ENCODE measurements at regions not wholly inside any gene's neighbourhood (a gene's known extent, or its start where the extent isn't known, plus 50 kb on each side); places are given as distances from the start of the nearest gene placed in this dataset.

DNA sequence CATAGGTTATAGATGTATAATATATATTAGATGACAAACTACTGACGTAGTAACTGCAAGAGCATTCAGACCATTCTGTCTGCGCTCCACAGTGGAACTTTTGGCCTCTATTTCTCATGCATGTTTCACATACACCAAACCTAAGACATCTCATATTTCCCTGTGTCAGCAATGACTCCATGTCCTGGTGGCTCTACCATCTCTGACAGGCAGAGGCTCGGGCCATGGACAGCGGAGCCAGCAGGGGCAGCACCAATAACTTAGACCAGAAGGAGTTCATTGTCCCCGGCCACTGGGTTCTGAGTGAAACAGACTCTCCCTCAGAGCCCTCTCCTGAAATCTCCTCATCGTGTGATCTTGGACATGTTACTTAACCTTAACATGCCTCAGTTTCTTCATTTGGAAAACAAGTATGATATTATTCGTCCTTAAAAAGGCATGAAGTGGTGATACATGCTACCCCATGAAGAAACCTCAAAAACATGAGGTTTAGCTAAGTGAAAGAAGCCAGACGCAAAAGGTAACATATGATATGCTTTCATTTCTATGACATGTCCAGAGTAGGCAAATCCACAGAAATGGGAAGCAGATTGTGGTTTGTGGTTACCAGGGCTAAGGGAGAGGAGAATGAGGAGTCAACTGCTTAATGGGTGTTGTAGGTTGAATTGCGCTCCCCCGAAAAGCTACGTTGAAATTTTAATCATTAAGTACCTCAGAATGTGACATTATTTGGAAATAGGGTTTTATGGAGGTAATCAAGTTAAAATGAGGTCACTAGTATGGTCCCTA lies 564.0 kb upstream of the JARID2 start:
- ChIA-PET CTCF (ENCODE audit: unreplicated experiment) (no interaction called here), POLR2A (interaction anchor here (0.6 to 1.2 kb wide), 4 partner anchors 11 to 1071 kb away, joined by 3 to 4 read pairs (median 3); no protein-coding TSS in a partner anchor)
- Histone ChIP-seq H3K36me3 (ENCODE audit: insufficient read depth, low read length) (no peaks in the 10 kb centered on the region), H3K9me2 (ENCODE audit: insufficient read depth, low read length) (no peaks in the 10 kb centered on the region), H3K27ac (ENCODE audit: low read depth, low read length, poor library complexity, severe bottlenecking) (no peak overlapping the region), H4K20me1 (ENCODE audit: insufficient read depth, low read length) (no peaks in the 10 kb centered on the region), H3K4me3 (ENCODE audit: low read depth, low read length, poor library complexity, severe bottlenecking) (no peak overlapping the region), H3K4me1 (ENCODE audit: insufficient read depth, low read length, poor library complexity, severe bottlenecking) (no peaks in the 10 kb centered on the region), H3K9me3 (ENCODE audit: low read length) (no peaks in the 10 kb centered on the region), H2AFZ (ENCODE audit: low read length) (no peak overlapping the region), H3K79me2 (ENCODE audit: insufficient read depth, low read depth, low read length) (no peaks in the 10 kb centered on the region), H3K4me2 (ENCODE audit: low read length) (no peak overlapping the region)
- TF ChIP-seq EZH2phosphoT487 (IDR thresholded peaks at IDR 0.05; ENCODE audit: borderline replicate concordance, low read depth, low read length) (no peak), CTCF (conservative IDR thresholded peaks at IDR 0.05; ENCODE audit: low read length) (no peak)
- DNase-seq (ENCODE audit: low spot score), result no peak
- intact Hi-C loops (cut with micrococcal nuclease; ENCODE audit: unreplicated experiment), result no loop called here
- BruUV-seq (replicated peaks), result no TSS peak

DNA sequence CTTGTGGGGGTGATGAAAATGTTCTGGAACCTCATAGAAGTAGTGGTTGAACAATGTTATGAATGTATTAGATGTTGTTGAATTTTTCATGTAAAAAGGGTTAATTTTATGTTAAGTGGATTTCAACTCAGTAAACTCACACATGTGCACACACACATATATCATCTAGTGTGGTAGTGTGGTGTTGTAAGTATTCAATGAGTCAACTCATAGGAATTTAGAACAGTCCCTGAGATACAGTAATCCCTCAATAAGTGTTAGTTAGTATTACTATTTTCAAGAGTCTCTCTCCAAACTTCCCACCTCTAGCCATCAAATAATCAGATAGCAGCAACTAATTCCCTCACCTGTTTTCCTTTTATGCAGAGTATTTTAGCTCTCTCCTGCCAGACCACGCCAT lies 563.1 kb upstream of the JARID2 start:
- Histone ChIP-seq H3K9me2 (ENCODE audit: insufficient read depth, low read length) (no peaks in the 10 kb centered on the region), H3K36me3 (ENCODE audit: insufficient read depth, low read length) (no peaks in the 10 kb centered on the region), H3K9me3 (ENCODE audit: low read length) (no peaks in the 10 kb centered on the region), H3K4me1 (ENCODE audit: insufficient read depth, low read length, poor library complexity, severe bottlenecking) (no peaks in the 10 kb centered on the region), H3K4me3 (ENCODE audit: low read depth, low read length, poor library complexity, severe bottlenecking) (no peak overlapping the region), H3K4me2 (ENCODE audit: low read length) (no peak overlapping the region), H4K20me1 (ENCODE audit: insufficient read depth, low read length) (no peaks in the 10 kb centered on the region), H3K27ac (ENCODE audit: low read depth, low read length, poor library complexity, severe bottlenecking) (no peak overlapping the region), H3K79me2 (ENCODE audit: insufficient read depth, low read depth, low read length) (no peaks in the 10 kb centered on the region), H2AFZ (ENCODE audit: low read length) (no peak overlapping the region)
- intact Hi-C loops (cut with micrococcal nuclease; ENCODE audit: unreplicated experiment), result no loop called here
- DNase-seq (ENCODE audit: low spot score), result no peak
- CTCF ChIA-PET (ENCODE audit: unreplicated experiment), result no interaction called here
- BruUV-seq (replicated peaks), result no TSS peak
- TF ChIP-seq CTCF (conservative IDR thresholded peaks at IDR 0.05; ENCODE audit: low read length), result no peak
- no peak for TF ChIP-seq EZH2phosphoT487 (IDR thresholded peaks at IDR 0.05; ENCODE audit: borderline replicate concordance, low read depth, low read length)
- POLR2A ChIA-PET, result no interaction called here

DNA sequence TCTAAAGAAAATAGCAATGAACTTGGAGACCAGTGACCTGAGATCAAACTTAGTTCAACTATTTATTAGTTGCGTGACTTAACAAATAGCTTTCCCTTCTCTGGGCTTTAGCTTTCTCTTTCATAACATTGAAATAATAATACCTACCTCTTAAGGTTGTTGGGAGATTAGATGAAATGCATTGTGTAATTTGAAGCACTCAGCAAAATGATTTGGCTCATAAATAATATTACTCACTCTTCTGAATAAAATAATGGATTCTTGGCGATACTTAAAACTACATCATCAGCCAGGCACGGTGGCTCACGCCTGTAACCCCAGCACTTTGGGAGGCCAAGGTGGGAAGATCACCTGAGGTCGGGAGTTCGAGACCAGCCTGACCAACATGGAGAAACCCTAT lies 556.2 kb upstream of the JARID2 start:
- Histone ChIP-seq H3K9me3 (ENCODE audit: low read length) (no peaks in the 10 kb centered on the region), H3K4me3 (ENCODE audit: low read depth, low read length, poor library complexity, severe bottlenecking) (no peak overlapping the region), H3K27ac (ENCODE audit: low read depth, low read length, poor library complexity, severe bottlenecking) (no peak overlapping the region), H2AFZ (ENCODE audit: low read length) (no peak overlapping the region), H3K9me2 (ENCODE audit: insufficient read depth, low read length) (no peaks in the 10 kb centered on the region), H3K79me2 (ENCODE audit: insufficient read depth, low read depth, low read length) (no peaks in the 10 kb centered on the region), H3K4me2 (ENCODE audit: low read length) (no peak overlapping the region), H4K20me1 (ENCODE audit: insufficient read depth, low read length) (no peaks in the 10 kb centered on the region), H3K36me3 (ENCODE audit: insufficient read depth, low read length) (no peaks in the 10 kb centered on the region), H3K4me1 (ENCODE audit: insufficient read depth, low read length, poor library complexity, severe bottlenecking) (no peaks in the 10 kb centered on the region)
- no TSS peak for BruUV-seq (replicated peaks)
- CTCF ChIA-PET (ENCODE audit: unreplicated experiment), result no interaction called here
- intact Hi-C loops (cut with micrococcal nuclease; ENCODE audit: unreplicated experiment), result no loop called here
- POLR2A ChIA-PET, result interaction anchor here (1.0 kb wide), 1 partner anchor 37 kb away, joined by 4 read pairs; no protein-coding TSS in a partner anchor
- DNase-seq (ENCODE audit: low spot score), result no peak
- TF ChIP-seq CTCF (conservative IDR thresholded peaks at IDR 0.05; ENCODE audit: low read length) (no peak), EZH2phosphoT487 (IDR thresholded peaks at IDR 0.05; ENCODE audit: borderline replicate concordance, low read depth, low read length) (no peak)
